Fibroblast of peridontal ligament (primary cell): ENCODE measurements at regions not wholly inside any gene's neighbourhood (a gene's known extent, or its start where the extent isn't known, plus 50 kb on each side); places are given as distances from the start of the nearest gene placed in this dataset.
"Not testable (repeated sequence)": the region's sequence is repeated elsewhere in the genome, so short reads cannot be mapped to it uniquely, and the experiment has no call there.

Experiments
- DNase-seq: peaks from one replicate; pipeline ENCODE4 v3.0.0-alpha.2; 2010; ENCODE audit errors: extremely low read depth

DNA sequence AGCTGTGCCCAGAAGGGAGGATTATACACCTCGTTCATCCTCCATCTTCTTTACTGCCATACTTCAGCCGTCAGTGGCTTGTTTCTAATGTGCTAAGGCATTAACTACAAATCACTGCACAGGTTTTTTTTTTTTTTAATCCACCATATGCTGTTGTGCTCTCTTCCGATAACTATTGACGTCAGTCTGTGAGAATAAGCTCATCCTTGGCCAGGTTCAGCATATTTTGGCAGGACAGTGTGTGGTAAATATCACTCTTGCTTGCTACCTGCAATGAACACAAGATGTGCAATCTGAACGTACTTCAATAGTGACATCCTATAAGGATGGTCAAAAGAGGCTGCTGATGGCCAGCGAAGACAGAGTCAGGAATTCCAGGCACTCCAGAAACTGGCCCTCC is 2030.7 kb upstream of the PCDH20 start:
- DNase-seq: no peak

GRCh38 chr13:63444225-63444624 is 2028.6 kb upstream of the PCDH20 start:
- not testable (repeated sequence) for DNase-seq

GRCh38 chr13:63438951-63439350 is 2023.3 kb upstream of the PCDH20 start:
- no peak for DNase-seq

- no peak for DNase-seq
Measured at GRCh38 chr13:63436325-63436668, 2020.6 kb upstream of the PCDH20 start.

DNA sequence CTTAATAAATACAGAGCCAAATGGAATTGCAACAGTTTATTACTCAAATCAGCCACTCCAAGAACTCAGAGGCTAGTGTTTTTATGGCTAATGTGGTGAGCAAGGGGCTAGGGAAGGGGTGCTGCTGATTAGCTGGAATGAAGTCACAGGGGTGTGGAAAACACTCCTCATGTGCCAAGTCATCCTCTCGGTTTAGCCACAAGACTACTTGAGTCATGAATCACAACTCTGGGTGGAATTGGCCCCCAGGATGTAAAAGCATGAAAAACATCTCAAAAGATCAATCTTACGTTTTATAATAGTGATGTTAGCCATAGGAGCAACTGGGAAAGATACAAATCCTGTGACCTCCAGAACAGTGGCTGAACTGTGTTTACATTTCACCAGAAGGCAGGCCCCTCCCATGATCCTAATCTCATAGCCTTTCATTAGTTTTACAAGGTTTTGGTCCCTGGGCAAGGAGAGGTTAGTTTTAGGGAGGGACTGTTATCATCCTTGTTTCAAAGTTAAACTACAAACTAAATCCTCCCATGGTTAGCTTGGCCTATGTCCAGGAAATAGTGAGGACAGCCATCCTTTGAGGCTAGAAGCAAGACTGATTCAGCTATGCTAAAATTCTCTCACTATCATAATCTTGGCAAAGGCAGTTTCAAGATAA is 2020.1 kb upstream of the PCDH20 start:
- DNase-seq: peak; percentile 100

GRCh38 chr13:63433546-63434150 is 2018.0 kb upstream of the PCDH20 start:
- DNase-seq: peak; percentile 78

DNA sequence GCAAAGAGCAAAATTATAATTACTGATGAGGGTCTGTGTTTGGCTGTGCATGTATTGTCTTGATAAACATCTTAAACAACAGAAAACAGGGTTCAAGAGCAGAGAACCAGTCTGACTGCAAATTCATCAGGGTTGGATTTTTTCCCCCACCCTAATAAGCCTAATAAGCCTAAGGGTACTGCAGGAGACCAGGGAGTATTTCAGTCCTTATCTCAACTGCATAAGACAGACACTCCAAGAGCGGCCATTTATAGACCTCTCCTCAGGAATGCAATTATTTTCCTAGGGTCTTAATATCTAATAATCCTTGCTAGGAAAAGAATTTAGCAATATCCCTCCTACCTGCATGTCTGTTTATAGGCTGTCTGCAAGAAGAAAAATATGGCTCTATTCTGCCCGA is 2011.5 kb upstream of the PCDH20 start:
- DNase-seq: no peak

DNA sequence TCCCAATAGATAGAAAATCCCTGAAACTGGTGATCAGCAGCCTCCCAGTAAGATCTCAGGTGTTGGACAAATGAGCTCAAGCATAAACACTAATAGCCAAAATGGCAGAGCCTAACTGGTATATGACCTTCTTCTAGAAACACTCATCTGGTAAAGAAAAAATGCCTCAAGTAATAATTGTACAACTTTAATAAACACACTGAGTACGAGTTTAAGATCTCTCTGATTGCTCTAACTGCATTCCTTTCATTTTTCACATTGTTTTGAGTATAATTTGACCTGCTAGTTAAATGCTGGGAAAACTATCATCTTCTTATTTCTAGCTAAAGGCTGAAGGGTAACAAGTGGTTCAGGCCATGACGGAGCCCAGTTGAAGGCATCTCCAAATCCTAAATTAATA is 2009.5 kb upstream of the PCDH20 start:
- DNase-seq: peak; percentile 62

DNA sequence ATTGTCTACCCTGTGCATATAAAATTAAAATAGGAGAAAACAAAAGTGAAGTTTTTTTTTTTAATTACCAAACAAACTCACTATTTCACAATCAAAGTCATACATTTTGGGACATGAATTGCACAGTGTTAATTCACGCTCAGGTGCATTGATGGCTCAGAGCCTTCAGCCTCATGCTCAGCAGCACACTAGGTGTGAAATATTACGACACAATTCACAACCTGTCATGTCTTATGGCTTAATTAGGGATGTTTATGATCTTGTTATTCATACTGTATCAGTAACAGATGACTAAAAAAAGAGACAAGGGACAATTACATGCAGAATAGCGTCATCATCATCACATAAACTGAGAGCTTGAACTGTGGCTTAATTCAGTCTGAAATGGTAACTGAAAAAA is 2005.5 kb upstream of the PCDH20 start:
- DNase-seq: no peak

DNA sequence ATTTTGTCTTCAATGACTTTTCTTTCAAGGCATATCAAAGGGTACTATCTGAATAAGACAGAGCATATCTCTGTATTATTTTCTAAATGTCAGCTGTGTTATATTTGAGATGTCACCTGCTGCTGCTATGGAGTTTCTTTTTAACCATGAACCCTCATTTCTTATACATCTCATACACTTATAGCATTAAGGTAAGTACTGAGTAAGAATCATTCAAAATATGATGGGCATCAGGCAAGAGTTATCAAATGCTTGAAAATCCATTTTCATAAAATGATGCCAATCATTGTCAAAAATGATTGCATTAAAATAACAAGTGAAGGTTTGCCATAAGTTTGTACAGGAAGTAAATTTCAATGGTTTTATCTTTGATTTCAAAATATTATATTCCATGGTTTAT is 2005.0 kb upstream of the PCDH20 start:
- DNase-seq: no peak

GRCh38 chr13:63414247-63414646 is 1998.6 kb upstream of the PCDH20 start:
- no peak for DNase-seq

DNA sequence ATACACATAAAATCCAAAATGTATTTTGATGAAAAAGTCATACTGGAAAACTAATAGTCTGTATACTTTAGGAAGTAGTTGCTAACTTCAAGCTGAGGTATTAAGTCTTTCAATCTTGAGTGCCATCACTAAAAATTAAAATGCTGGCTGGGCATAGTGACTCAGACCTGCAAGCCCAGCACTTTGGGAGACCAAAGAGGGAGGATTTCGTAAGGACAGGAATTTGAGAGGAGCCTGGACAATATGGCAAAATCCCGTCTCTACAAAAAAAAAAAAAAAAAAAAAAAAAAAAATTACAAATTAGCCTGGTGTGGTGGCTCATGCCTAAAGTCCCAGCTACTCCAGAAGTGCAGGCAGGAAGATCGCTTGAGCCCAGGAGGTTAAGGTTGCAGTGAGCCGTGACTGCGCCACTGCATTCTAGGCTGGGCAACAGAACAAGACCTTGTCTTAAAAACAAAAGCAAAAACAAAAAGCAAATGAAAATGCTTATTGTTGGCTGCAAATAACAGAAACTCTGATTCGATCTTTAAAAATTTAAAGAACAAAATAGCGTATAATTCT is 1994.2 kb upstream of the PCDH20 start:
- peak; percentile 59 for DNase-seq

DNA sequence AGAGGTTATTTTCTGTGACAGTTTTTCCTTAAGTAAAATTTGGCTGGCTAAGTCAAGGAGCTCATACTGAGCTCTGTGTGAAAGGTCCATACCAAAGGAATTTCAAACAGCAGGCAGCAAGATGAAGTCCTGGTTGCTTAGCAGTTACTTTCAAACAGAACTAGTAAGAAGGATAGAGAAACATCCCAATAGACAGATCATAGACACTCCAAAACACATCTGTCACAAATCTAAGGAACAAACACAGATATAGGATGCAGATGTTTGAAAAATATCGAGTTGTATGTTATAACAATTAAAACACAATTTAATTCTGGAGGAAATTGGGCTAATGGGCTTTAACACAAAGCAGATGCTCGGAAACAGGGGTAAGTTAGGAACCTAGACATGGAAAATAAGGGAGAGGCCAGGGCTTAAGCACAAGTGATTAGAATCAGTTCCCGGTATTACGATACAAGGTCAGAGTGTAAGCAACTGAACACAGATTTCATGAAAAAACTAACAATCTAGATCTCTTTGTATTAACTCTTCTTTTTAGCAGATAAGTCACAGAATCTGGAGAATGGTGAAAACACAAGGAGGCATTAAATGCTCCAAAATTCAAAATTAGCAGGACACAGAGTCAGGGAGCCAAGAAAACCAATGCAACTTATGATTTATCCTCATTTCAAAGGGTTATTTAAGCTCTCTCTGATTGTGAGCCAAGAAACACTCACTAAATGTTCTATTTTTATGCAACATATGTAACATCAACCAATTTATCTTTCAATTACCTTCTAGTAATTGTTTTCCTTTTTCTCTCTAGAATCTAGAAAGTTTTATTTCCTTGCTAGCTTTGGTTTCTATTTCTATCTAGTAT is 1992.9 kb upstream of the PCDH20 start:
- DNase-seq: peak; percentile 75

DNA sequence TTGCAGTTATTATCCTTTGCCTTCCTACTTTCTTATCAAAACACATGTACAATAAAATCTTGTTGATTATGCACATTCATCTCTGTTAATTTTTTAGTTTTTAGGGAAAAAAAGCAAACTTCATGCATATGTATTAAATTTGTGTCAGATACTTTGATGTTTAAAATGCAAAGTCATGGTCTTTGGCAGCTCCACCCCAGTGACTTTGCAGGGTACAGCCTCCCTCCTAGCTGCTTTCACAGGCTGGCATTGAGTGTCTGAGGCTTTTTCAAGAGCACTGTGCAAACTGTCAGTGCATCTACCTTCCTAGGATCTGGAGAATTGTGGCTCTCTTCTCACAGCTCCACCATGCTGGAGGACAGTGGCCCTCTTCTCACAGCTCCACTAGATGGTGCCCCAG is 1988.1 kb upstream of the PCDH20 start:
- DNase-seq: peak; percentile 52

GRCh38 chr13:63396746-63397145 is 1981.1 kb upstream of the PCDH20 start:
- no peak for DNase-seq

GRCh38 chr13:63393112-63393511 is 1977.5 kb upstream of the PCDH20 start:
- DNase-seq: peak; percentile 29

- DNase-seq: no peak
Measured at GRCh38 chr13:63389756-63390155, 1974.1 kb upstream of the PCDH20 start.

GRCh38 chr13:63381078-63381859 is 1965.6 kb upstream of the PCDH20 start:
- DNase-seq: peak; percentile 17

GRCh38 chr13:63377986-63378385 is 1962.3 kb upstream of the PCDH20 start:
- no peak for DNase-seq

GRCh38 chr13:63370101-63370500 is 1954.5 kb upstream of the PCDH20 start:
- DNase-seq: no peak

DNA sequence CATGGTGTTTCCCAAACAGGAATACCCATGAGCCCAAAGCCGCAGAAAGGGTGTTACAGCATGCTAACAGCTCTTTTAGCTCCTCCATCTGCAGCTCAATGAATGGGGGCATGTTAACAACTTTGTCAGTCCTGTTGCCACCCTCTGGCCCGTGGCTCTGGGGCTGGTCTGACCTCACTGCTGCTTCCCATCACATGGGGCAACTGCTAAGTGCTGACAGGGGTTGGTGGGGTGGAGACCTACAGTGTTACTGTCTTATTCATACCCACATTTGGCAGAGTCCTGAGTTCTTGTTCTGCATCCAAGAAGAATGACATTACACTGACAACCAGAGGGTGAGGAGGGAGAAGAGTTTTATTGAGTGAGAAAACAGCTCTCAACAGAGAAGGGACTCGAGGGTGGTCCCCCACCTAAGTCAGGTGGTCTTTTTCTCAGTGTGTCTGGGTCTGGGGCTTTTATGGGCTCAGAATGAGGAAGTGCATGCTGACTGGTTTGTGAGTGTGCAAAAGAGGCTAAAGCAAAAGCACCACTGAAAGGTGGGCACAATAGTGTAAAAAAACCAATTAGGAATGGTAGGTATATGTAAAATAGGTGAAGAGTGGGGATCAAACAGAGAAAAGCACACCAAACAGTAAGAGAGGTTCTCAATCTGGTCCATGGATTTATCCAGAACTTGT is 1952.0 kb upstream of the PCDH20 start:
- peak; percentile 41 for DNase-seq
